Stimulated activated CD4-positive, alpha-beta T cell treated with anti-CD3 and anti-CD28 coated beads, Interleukin-15, amount 100 ng/mL, for 1 hour (primary cell): ENCODE measurements at regions not wholly inside any gene's neighbourhood (a gene's known extent, or its start where the extent isn't known, plus 50 kb on each side); places are given as distances from the start of the nearest gene placed in this dataset.

ENCODE experiments used
- DNase-seq, 2 donors: peaks; one replicate each; pipeline ENCODE4 v3.0.0-alpha.2; 2020; ENCODE audit warnings: low read depth in 1 of 2, low spot score in 1 of 2

- DNase-seq, result no peak
Observed at GRCh38 chr1:38476111-38476849, 383.3 kb downstream of the RRAGC start.

- no peak for DNase-seq
Observed at GRCh38 chr1:38475624-38476005, 384.0 kb downstream of the RRAGC start.

- no peak for DNase-seq
Observed at GRCh38 chr1:38474738-38475623, 384.6 kb downstream of the RRAGC start.

GRCh38 chr1:38466487-38466886 is 393.1 kb downstream of the RRAGC start:
- DNase-seq, result no peak

- DNase-seq, result no peak
Observed at GRCh38 chr1:38465460-38465859, 394.1 kb downstream of the RRAGC start.

- no peak for DNase-seq
Observed at GRCh38 chr1:38464071-38464661, 395.4 kb downstream of the RRAGC start.

- DNase-seq, result no peak
Observed at GRCh38 chr1:38463074-38463473, 396.5 kb downstream of the RRAGC start.

- DNase-seq, result no peak
Observed at GRCh38 chr1:38456531-38456876, 403.1 kb downstream of the RRAGC start.

- no peak for DNase-seq
Observed at GRCh38 chr1:38455829-38456530, 403.6 kb downstream of the RRAGC start.

- no peak for DNase-seq
Observed at GRCh38 chr1:38454749-38455441, 404.7 kb downstream of the RRAGC start.

GRCh38 chr1:38454236-38454635 is 405.3 kb downstream of the RRAGC start:
- no peak for DNase-seq

- DNase-seq, result no peak
Observed at GRCh38 chr1:38452246-38452645, 405.7 kb upstream of the POU3F1 start.

- no peak for DNase-seq
Observed at GRCh38 chr1:38451541-38451993, 405.0 kb upstream of the POU3F1 start.

GRCh38 chr1:38448893-38449292 is 402.3 kb upstream of the POU3F1 start:
- no peak for DNase-seq

- DNase-seq, result no peak
Observed at GRCh38 chr1:38446936-38447335, 400.3 kb upstream of the POU3F1 start.

- DNase-seq, result no peak
Observed at GRCh38 chr1:38444770-38445442, 398.3 kb upstream of the POU3F1 start.

- DNase-seq, result no peak
Observed at GRCh38 chr1:38444311-38444710, 397.7 kb upstream of the POU3F1 start.

- no peak for DNase-seq
Observed at GRCh38 chr1:38440402-38440801, 393.8 kb upstream of the POU3F1 start.

- DNase-seq, result no peak
Observed at GRCh38 chr1:38436749-38437148, 390.2 kb upstream of the POU3F1 start.

- DNase-seq, result no peak
Observed at GRCh38 chr1:38436006-38436405, 389.4 kb upstream of the POU3F1 start.
